ENCODE measurements at regions not wholly inside any gene's neighbourhood (a gene's known extent, or its start where the extent isn't known, plus 50 kb on each side); places are given as distances from the start of the nearest gene placed in this dataset.

GRCh38 chr5:124234022-124234769 is 512.2 kb downstream of the ZNF608 start:
- Mint-ChIP-seq H3K4me1 (ENCODE audit: low read depth) (no peaks in the 10 kb centered on the region), H3K27ac (no peak overlapping the region), H3K4me3 (no peak overlapping the region)

GRCh38 chr5:124232515-124232914 is 513.9 kb downstream of the ZNF608 start:
- Mint-ChIP-seq H3K36me3 (no peaks in the 10 kb centered on the region), H3K9me3 (ENCODE audit: low read depth) (peaks cover 4% of the 10 kb centered on the region), H3K4me1 (ENCODE audit: low read depth) (no peaks in the 10 kb centered on the region), H3K27ac (no peak overlapping the region), H3K4me3 (no peak overlapping the region), H3K27me3 (no peaks in the 10 kb centered on the region)

More at GRCh38 chr5:124234022-124234769, 512.2 kb downstream of the ZNF608 start:
- Mint-ChIP-seq H3K27me3 (no peaks in the 10 kb centered on the region), H3K9me3 (ENCODE audit: low read depth) (peaks cover 4% of the 10 kb centered on the region), H3K36me3 (no peaks in the 10 kb centered on the region)

- Mint-ChIP-seq H3K9me3 (ENCODE audit: low read depth) (peaks cover 9% of the 10 kb centered on the region), H3K4me3 (no peak overlapping the region), H3K27me3 (no peaks in the 10 kb centered on the region), H3K36me3 (no peaks in the 10 kb centered on the region), H3K4me1 (ENCODE audit: low read depth) (no peaks in the 10 kb centered on the region), H3K27ac (no peak overlapping the region)
Observed at GRCh38 chr5:124231802-124232201, 514.6 kb downstream of the ZNF608 start.

- Mint-ChIP-seq H3K27ac (no peak overlapping the region), H3K4me3 (no peak overlapping the region)
Observed at GRCh38 chr5:124231230-124231629, 515.2 kb downstream of the ZNF608 start.

GRCh38 chr5:124230456-124230855 is 516.0 kb downstream of the ZNF608 start:
- Mint-ChIP-seq H3K36me3 (no peaks in the 10 kb centered on the region), H3K4me1 (ENCODE audit: low read depth) (no peaks in the 10 kb centered on the region), H3K4me3 (no peak overlapping the region), H3K27me3 (no peaks in the 10 kb centered on the region), H3K9me3 (ENCODE audit: low read depth) (peaks cover 9% of the 10 kb centered on the region), H3K27ac (no peak overlapping the region)

More at GRCh38 chr5:124231230-124231629, 515.2 kb downstream of the ZNF608 start:
- Mint-ChIP-seq H3K9me3 (ENCODE audit: low read depth) (peaks cover 9% of the 10 kb centered on the region), H3K36me3 (no peaks in the 10 kb centered on the region), H3K4me1 (ENCODE audit: low read depth) (no peaks in the 10 kb centered on the region), H3K27me3 (no peaks in the 10 kb centered on the region)

- Mint-ChIP-seq H3K4me3 (no peak overlapping the region), H3K9me3 (ENCODE audit: low read depth) (peaks cover 9% of the 10 kb centered on the region), H3K27me3 (no peaks in the 10 kb centered on the region), H3K27ac (no peak overlapping the region), H3K36me3 (no peaks in the 10 kb centered on the region), H3K4me1 (ENCODE audit: low read depth) (no peaks in the 10 kb centered on the region)
Observed at GRCh38 chr5:124229352-124229751, 517.1 kb downstream of the ZNF608 start.

- Mint-ChIP-seq H3K9me3 (ENCODE audit: low read depth) (peaks cover 9% of the 10 kb centered on the region), H3K36me3 (no peaks in the 10 kb centered on the region), H3K27ac (no peak overlapping the region)
Observed at GRCh38 chr5:124227914-124228313, 518.5 kb downstream of the ZNF608 start.

GRCh38 chr5:124220418-124220817 is 526.0 kb downstream of the ZNF608 start:
- H3K27me3 Mint-ChIP-seq, result no peaks in the 10 kb centered on the region
- H3K9me3 Mint-ChIP-seq (ENCODE audit: low read depth), result peaks cover 4% of the 10 kb centered on the region
- H3K27ac Mint-ChIP-seq, result no peak overlapping the region
- no peaks in the 10 kb centered on the region for H3K36me3 Mint-ChIP-seq
- no peak overlapping the region for H3K4me3 Mint-ChIP-seq
- no peaks in the 10 kb centered on the region for H3K4me1 Mint-ChIP-seq (ENCODE audit: low read depth)

More at GRCh38 chr5:124227914-124228313, 518.5 kb downstream of the ZNF608 start:
- Mint-ChIP-seq H3K4me1 (ENCODE audit: low read depth) (no peaks in the 10 kb centered on the region), H3K4me3 (no peak overlapping the region), H3K27me3 (no peaks in the 10 kb centered on the region)

GRCh38 chr5:124212934-124213333 is 533.5 kb downstream of the ZNF608 start:
- Mint-ChIP-seq H3K9me3 (ENCODE audit: low read depth) (peaks cover 5% of the 10 kb centered on the region), H3K27me3 (no peaks in the 10 kb centered on the region), H3K4me1 (ENCODE audit: low read depth) (no peaks in the 10 kb centered on the region), H3K36me3 (no peaks in the 10 kb centered on the region), H3K4me3 (no peak overlapping the region), H3K27ac (no peak overlapping the region)

GRCh38 chr5:124210111-124210910 is 536.1 kb downstream of the ZNF608 start:
- Mint-ChIP-seq H3K9me3 (ENCODE audit: low read depth) (peaks cover 5% of the 10 kb centered on the region), H3K27me3 (no peaks in the 10 kb centered on the region), H3K4me3 (no peak overlapping the region), H3K27ac (no peak overlapping the region), H3K36me3 (no peaks in the 10 kb centered on the region), H3K4me1 (ENCODE audit: low read depth) (no peaks in the 10 kb centered on the region)

GRCh38 chr5:124207118-124207517 is 539.3 kb downstream of the ZNF608 start:
- Mint-ChIP-seq H3K4me1 (ENCODE audit: low read depth) (no peaks in the 10 kb centered on the region), H3K27me3 (no peaks in the 10 kb centered on the region), H3K4me3 (no peak overlapping the region), H3K27ac (no peak overlapping the region), H3K36me3 (no peaks in the 10 kb centered on the region), H3K9me3 (ENCODE audit: low read depth) (peaks cover 3% of the 10 kb centered on the region)

- H3K27ac Mint-ChIP-seq, result no peak overlapping the region
- no peak overlapping the region for H3K4me3 Mint-ChIP-seq
- H3K9me3 Mint-ChIP-seq (ENCODE audit: low read depth), result peaks cover 3% of the 10 kb centered on the region
- H3K36me3 Mint-ChIP-seq, result no peaks in the 10 kb centered on the region
- no peaks in the 10 kb centered on the region for H3K4me1 Mint-ChIP-seq (ENCODE audit: low read depth)
- H3K27me3 Mint-ChIP-seq, result no peaks in the 10 kb centered on the region
Observed at GRCh38 chr5:124206540-124206939, 539.9 kb downstream of the ZNF608 start.

- H3K4me3 Mint-ChIP-seq, result no peak overlapping the region
- H3K27me3 Mint-ChIP-seq, result no peaks in the 10 kb centered on the region
- H3K4me1 Mint-ChIP-seq (ENCODE audit: low read depth), result no peaks in the 10 kb centered on the region
- H3K36me3 Mint-ChIP-seq, result no peaks in the 10 kb centered on the region
- peaks cover 3% of the 10 kb centered on the region for H3K9me3 Mint-ChIP-seq (ENCODE audit: low read depth)
- H3K27ac Mint-ChIP-seq, result no peak overlapping the region
Observed at GRCh38 chr5:124203303-124203702, 543.1 kb downstream of the ZNF608 start.

- Mint-ChIP-seq H3K27me3 (no peaks in the 10 kb centered on the region), H3K36me3 (no peaks in the 10 kb centered on the region), H3K4me3 (no peak overlapping the region)
Observed at GRCh38 chr5:124200381-124200780, 546.1 kb downstream of the ZNF608 start.

GRCh38 chr5:124199893-124200292 is 546.5 kb downstream of the ZNF608 start:
- no peaks in the 10 kb centered on the region for H3K27me3 Mint-ChIP-seq
- no peaks in the 10 kb centered on the region for H3K4me1 Mint-ChIP-seq (ENCODE audit: low read depth)
- H3K9me3 Mint-ChIP-seq (ENCODE audit: low read depth), result peaks cover 3% of the 10 kb centered on the region
- H3K36me3 Mint-ChIP-seq, result no peaks in the 10 kb centered on the region
- no peak overlapping the region for H3K27ac Mint-ChIP-seq
- no peak overlapping the region for H3K4me3 Mint-ChIP-seq

More at GRCh38 chr5:124200381-124200780, 546.1 kb downstream of the ZNF608 start:
- Mint-ChIP-seq H3K27ac (no peak overlapping the region), H3K9me3 (ENCODE audit: low read depth) (peaks cover 3% of the 10 kb centered on the region), H3K4me1 (ENCODE audit: low read depth) (no peaks in the 10 kb centered on the region)
